ENCODE measurements at regions not wholly inside any gene's neighbourhood (a gene's known extent, or its start where the extent isn't known, plus 50 kb on each side); places are given as distances from the start of the nearest gene placed in this dataset.
"Not testable (repeated sequence)": the region's sequence is repeated elsewhere in the genome, so short reads cannot be mapped to it uniquely, and the experiment has no call there.

GRCh38 chr7:87007038-87007437 is 52.4 kb downstream of the ELAPOR2 start:
- no peak for DNase-seq

- no peak for DNase-seq
These were observed 54.5 kb downstream of the ELAPOR2 start for GRCh38 chr7:87004956-87005355.

GRCh38 chr7:87003872-87004798 is 55.3 kb downstream of the ELAPOR2 start:
- no peak for DNase-seq

GRCh38 chr7:87001214-87001613 is 58.2 kb downstream of the ELAPOR2 start:
- DNase-seq = no peak

GRCh38 chr7:87000344-87000743 is 59.1 kb downstream of the ELAPOR2 start:
- DNase-seq = no peak

GRCh38 chr7:86999750-87000149 is 59.7 kb downstream of the ELAPOR2 start:
- no peak for DNase-seq

- DNase-seq = no peak
These were observed 63.6 kb downstream of the ELAPOR2 start for GRCh38 chr7:86995814-86996213.

- no peak for DNase-seq
These were observed 64.3 kb downstream of the ELAPOR2 start for GRCh38 chr7:86995052-86995725.

- DNase-seq = no peak
These were observed 67.7 kb downstream of the ELAPOR2 start for GRCh38 chr7:86991771-86992191.

GRCh38 chr7:86991093-86991769 is 68.2 kb downstream of the ELAPOR2 start:
- DNase-seq = no peak

GRCh38 chr7:86989407-86989806 is 70.0 kb downstream of the ELAPOR2 start:
- no peak for DNase-seq

GRCh38 chr7:86987834-86988233 is 71.6 kb downstream of the ELAPOR2 start:
- not testable (repeated sequence) for DNase-seq

- DNase-seq = not testable (repeated sequence)
These were observed 72.1 kb downstream of the ELAPOR2 start for GRCh38 chr7:86987358-86987757.

- not testable (repeated sequence) for DNase-seq
These were observed 74.1 kb downstream of the ELAPOR2 start for GRCh38 chr7:86985342-86985741.

- DNase-seq = not testable (repeated sequence)
These were observed 75.8 kb downstream of the ELAPOR2 start for GRCh38 chr7:86983654-86984053.

- DNase-seq = not testable (repeated sequence)
These were observed 77.5 kb downstream of the ELAPOR2 start for GRCh38 chr7:86981937-86982336.

- no peak for DNase-seq
These were observed 78.3 kb downstream of the ELAPOR2 start for GRCh38 chr7:86981127-86981526.

- DNase-seq = no peak
These were observed 79.2 kb downstream of the ELAPOR2 start for GRCh38 chr7:86980223-86980622.

GRCh38 chr7:86978808-86979506 is 80.5 kb downstream of the ELAPOR2 start:
- DNase-seq = no peak

GRCh38 chr7:86976958-86977357 is 82.5 kb downstream of the ELAPOR2 start:
- DNase-seq = no peak

GRCh38 chr7:86975914-86976313 is 83.5 kb downstream of the ELAPOR2 start:
- DNase-seq = no peak

GRCh38 chr7:86975449-86975848 is 84.0 kb downstream of the ELAPOR2 start:
- no peak for DNase-seq

GRCh38 chr7:86972072-86972471 is 87.4 kb downstream of the ELAPOR2 start:
- DNase-seq = no peak

Data from activated CD4-positive, alpha-beta T cell treated with anti-CD3 and anti-CD28 coated beads, Interleukin-2, amount 50 U/mL, for 1 hour (primary cell).